OCI-LY1 (cell line): ENCODE measurements at regions not wholly inside any gene's neighbourhood (a gene's known extent, or its start where the extent isn't known, plus 50 kb on each side); places are given as distances from the start of the nearest gene placed in this dataset.

Experiments used
- H2AFZ ChIP-seq: fragments of 200-600 bp; sonication (generic), shearing (Covaris generic); 2 replicates; pipeline ENCODE4 v1.6.0; 2014; ENCODE audit warnings: antibody characterized with exemption, mild to moderate bottlenecking, low read length
- H3F3A ChIP-seq: fragments of 200-600 bp; sonication (generic), shearing (Covaris generic); 2 replicates; pipeline ENCODE4 v1.6.0; 2014; ENCODE audit warnings: mild to moderate bottlenecking, antibody characterized with exemption, low read length, moderate library complexity; ENCODE audit not compliant: insufficient read depth
- H3K27ac ChIP-seq: fragments of 200-600 bp; sonication (generic); 2 replicates; pipeline ENCODE4 v1.5.1; 2014; ENCODE audit warnings: low read length, mixed run types, mild to moderate bottlenecking, low read depth; ENCODE audit not compliant: poor library complexity, severe bottlenecking
- H3K27me3 ChIP-seq: fragments of 200-600 bp; sonication (generic); 2 replicates; pipeline ENCODE4 v1.6.0; 2014; ENCODE audit warnings: antibody characterized with exemption, mild to moderate bottlenecking, low read length, moderate library complexity; ENCODE audit not compliant: insufficient read depth
- H3K36me3 ChIP-seq: fragments of 200-600 bp; sonication (generic); 2 replicates; pipeline ENCODE4 v1.6.1; 2014; ENCODE audit warnings: mild to moderate bottlenecking, antibody characterized with exemption, low read length, moderate library complexity, mixed read lengths; ENCODE audit not compliant: insufficient read depth
- H3K4me1 ChIP-seq: fragments of 200-600 bp; sonication (generic); 2 replicates; pipeline ENCODE4 v1.5.1; 2014; ENCODE audit warnings: mild to moderate bottlenecking, low read length, moderate library complexity; ENCODE audit not compliant: insufficient read depth, severe bottlenecking
- H3K4me2 ChIP-seq: fragments of 200-600 bp; sonication (generic), shearing (Covaris generic); 2 replicates; pipeline ENCODE4 v1.6.1; 2014; ENCODE audit warnings: low read length
- H3K4me3 ChIP-seq: fragments of 200-600 bp; sonication (generic); 2 replicates; pipeline ENCODE4 v1.5.1; 2014; ENCODE audit warnings: low read length, low read depth, mild to moderate bottlenecking, mixed read lengths; ENCODE audit not compliant: poor library complexity, severe bottlenecking
- H3K79me2 ChIP-seq: fragments of 200-600 bp; shearing (Covaris generic); 2 replicates; pipeline ENCODE4 v1.6.1; 2016; ENCODE audit warnings: mixed run types, low read length, mixed read lengths; ENCODE audit not compliant: insufficient read depth
- H3K9ac ChIP-seq: fragments of 200-600 bp; sonication (generic), shearing (Covaris generic); 2 replicates; pipeline ENCODE4 v1.6.1; 2014; ENCODE audit warnings: mild to moderate bottlenecking, low read length, mixed read lengths
- H3K9me2 ChIP-seq: fragments of 200-600 bp; sonication (generic), shearing (Covaris generic); 2 replicates; pipeline ENCODE4 v1.6.1; 2014; ENCODE audit warnings: low read depth, mild to moderate bottlenecking, low read length, mixed read lengths
- H3K9me3 ChIP-seq: fragments of 200-600 bp; shearing (Covaris generic); 2 replicates; pipeline ENCODE4 v1.6.1; 2014; ENCODE audit warnings: low read length, mixed read lengths
- H4K20me1 ChIP-seq: fragments of 200-600 bp; sonication (generic), shearing (Covaris generic); 2 replicates; pipeline ENCODE4 v1.6.0; 2016; ENCODE audit warnings: mild to moderate bottlenecking, low read length; ENCODE audit not compliant: insufficient read depth
- EZH2 ChIP-seq: fragments of 200-600 bp; sonication (generic), shearing (Covaris generic); IDR thresholded peaks from 2 replicates; pipeline ENCODE4 v1.8.0; 2017; ENCODE audit warnings: borderline replicate concordance, mixed run types, mild to moderate bottlenecking, antibody characterized with exemption, low read length, moderate library complexity, mixed read lengths
- TF ChIP-seq, protein P1 (sequence below): fragments of 200-600 bp; sonication (generic), shearing (Covaris generic); IDR thresholded peaks from 2 replicates; pipeline ENCODE4 v1.5.1; 2017; ENCODE audit warnings: mild to moderate bottlenecking, antibody characterized with exemption, low read length, moderate library complexity, mixed read lengths

DNA sequence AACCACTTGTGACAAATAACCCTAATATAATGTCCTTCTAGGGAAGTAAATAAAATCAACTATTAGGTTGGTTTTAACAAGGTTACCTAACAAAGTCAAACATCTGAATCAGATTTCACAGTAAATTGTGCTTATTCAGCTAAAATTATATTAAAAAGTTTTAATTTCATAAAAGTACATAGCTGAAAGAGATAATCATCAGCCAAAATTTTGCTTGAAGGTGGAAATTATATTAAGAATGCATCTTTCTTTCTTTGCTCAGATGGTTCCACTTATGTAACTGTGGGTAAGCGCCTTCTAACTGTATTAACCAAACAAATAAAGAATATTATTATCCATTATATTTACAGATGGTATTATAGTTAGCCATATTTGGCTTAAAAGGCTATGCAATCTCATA lies 2840.3 kb upstream of the PCDH20 start:
- no peaks in the 10 kb centered on the region for H3K79me2 ChIP-seq
- no peaks in the 10 kb centered on the region for H3F3A ChIP-seq
- TF ChIP-seq EZH2: no peak
- TF ChIP-seq, protein P1, sequence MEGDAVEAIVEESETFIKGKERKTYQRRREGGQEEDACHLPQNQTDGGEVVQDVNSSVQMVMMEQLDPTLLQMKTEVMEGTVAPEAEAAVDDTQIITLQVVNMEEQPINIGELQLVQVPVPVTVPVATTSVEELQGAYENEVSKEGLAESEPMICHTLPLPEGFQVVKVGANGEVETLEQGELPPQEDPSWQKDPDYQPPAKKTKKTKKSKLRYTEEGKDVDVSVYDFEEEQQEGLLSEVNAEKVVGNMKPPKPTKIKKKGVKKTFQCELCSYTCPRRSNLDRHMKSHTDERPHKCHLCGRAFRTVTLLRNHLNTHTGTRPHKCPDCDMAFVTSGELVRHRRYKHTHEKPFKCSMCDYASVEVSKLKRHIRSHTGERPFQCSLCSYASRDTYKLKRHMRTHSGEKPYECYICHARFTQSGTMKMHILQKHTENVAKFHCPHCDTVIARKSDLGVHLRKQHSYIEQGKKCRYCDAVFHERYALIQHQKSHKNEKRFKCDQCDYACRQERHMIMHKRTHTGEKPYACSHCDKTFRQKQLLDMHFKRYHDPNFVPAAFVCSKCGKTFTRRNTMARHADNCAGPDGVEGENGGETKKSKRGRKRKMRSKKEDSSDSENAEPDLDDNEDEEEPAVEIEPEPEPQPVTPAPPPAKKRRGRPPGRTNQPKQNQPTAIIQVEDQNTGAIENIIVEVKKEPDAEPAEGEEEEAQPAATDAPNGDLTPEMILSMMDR: no peak
- H4K20me1 ChIP-seq: no peaks in the 10 kb centered on the region
- no peaks in the 10 kb centered on the region for H3K27me3 ChIP-seq
- H3K4me1 ChIP-seq: no peaks in the 10 kb centered on the region
- no peaks in the 10 kb centered on the region for H3K9me2 ChIP-seq
- H2AFZ ChIP-seq: no peak overlapping the region
- 0 out of 2 replicates have a peak, but pooled peaks cover 2% of the 10 kb centered on the region for H3K9me3 ChIP-seq
- no peaks in the 10 kb centered on the region for H3K36me3 ChIP-seq
- H3K4me3 ChIP-seq: no peak overlapping the region
- H3K9ac ChIP-seq: no peak overlapping the region
- no peak overlapping the region for H3K27ac ChIP-seq
- H3K4me2 ChIP-seq: no peak overlapping the region

DNA sequence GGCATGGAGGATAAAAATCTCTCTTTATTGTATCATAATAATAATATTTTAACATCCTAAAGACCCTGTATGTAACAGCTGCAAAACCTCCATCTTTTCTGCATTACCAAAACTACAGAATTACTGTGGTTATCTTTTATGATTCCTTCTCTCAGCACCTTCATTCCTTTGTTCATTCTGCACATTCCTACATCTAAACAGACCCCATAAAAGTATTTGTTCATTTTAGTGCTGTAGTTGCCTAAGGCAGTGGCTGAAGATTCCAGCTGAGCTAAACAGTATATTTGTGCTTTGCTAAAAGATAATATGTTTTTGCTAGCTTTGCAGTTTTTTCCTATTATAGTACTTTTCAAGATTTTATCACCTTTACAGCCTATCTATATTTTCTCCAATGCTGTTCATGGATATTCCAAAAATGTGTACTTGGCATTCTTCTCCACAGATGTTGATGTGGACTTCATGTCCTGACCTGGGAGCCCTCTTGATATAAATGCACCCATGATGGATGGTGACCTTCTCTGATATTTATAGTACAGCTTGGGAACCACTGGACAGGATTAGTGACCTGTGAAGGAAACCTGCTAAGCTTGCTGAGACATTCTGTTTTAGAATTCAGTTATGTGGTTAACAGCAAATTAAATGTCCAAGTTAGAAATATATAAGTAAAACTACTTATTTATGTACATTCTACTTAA lies 2832.9 kb upstream of the PCDH20 start:
- Histone ChIP-seq H3K27ac (no peak overlapping the region), H2AFZ (no peak overlapping the region), H3K4me1 (no peaks in the 10 kb centered on the region), H3K4me2 (no peak overlapping the region), H3K4me3 (no peak overlapping the region), H3K9ac (no peak overlapping the region), H3K27me3 (no peaks in the 10 kb centered on the region), H3K36me3 (no peaks in the 10 kb centered on the region), H3K79me2 (no peaks in the 10 kb centered on the region), H3K9me3 (0 out of 2 replicates have a peak, but pooled peaks cover 2% of the 10 kb centered on the region), H4K20me1 (no peaks in the 10 kb centered on the region), H3F3A (no peaks in the 10 kb centered on the region), H3K9me2 (no peaks in the 10 kb centered on the region)
- TF ChIP-seq, protein P1: no peak
- no peak for TF ChIP-seq EZH2

DNA sequence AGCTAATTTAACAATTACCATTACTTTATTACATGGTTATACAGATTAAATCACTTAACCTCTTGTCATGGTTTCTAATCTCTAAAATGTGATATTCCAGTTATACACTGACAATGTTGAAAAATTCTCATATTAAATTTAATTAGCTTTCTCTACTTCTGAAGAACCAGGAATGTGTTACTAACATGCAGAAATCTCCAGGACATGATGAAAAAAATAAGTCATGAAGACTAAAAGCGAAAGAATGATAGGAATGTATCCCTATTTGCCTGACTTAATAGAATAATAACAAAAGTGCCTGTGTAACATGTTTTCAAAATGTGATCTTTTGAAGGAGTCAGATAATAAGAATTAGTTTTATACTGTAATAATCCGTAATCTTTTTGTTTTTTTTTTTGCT lies 2823.7 kb upstream of the PCDH20 start:
- H3K4me3 ChIP-seq: no peak overlapping the region
- no peaks in the 10 kb centered on the region for H3K36me3 ChIP-seq
- H3K4me2 ChIP-seq: no peak overlapping the region
- H3K9me2 ChIP-seq: no peaks in the 10 kb centered on the region
- no peaks in the 10 kb centered on the region for H3K9me3 ChIP-seq
- H3F3A ChIP-seq: no peaks in the 10 kb centered on the region
- no peak overlapping the region for H3K9ac ChIP-seq
- no peak overlapping the region for H3K27ac ChIP-seq
- no peaks in the 10 kb centered on the region for H4K20me1 ChIP-seq
- H3K4me1 ChIP-seq: no peaks in the 10 kb centered on the region
- TF ChIP-seq, protein P1: no peak
- TF ChIP-seq EZH2: no peak
- H3K79me2 ChIP-seq: no peaks in the 10 kb centered on the region
- H3K27me3 ChIP-seq: no peaks in the 10 kb centered on the region
- H2AFZ ChIP-seq: no peak overlapping the region
